ENCODE measurements at regions not wholly inside any gene's neighbourhood (a gene's known extent, or its start where the extent isn't known, plus 50 kb on each side); places are given as distances from the start of the nearest gene placed in this dataset.

- H3K27me3 ChIP-seq (ENCODE audit: insufficient read depth, low read length) = no peaks in the 10 kb centered on the region
- no peaks in the 10 kb centered on the region for H3K36me3 ChIP-seq (ENCODE audit: insufficient read depth, low read length)
- H3K4me1 ChIP-seq (ENCODE audit: control insufficient read depth, insufficient read depth, low read length, unreplicated experiment) = no peaks in the 10 kb centered on the region
- no peak overlapping the region for H2AFZ ChIP-seq (ENCODE audit: low read length, unreplicated experiment)
- no peaks in the 10 kb centered on the region for H3K79me2 ChIP-seq (ENCODE audit: control insufficient read depth, insufficient read depth, low read length, unreplicated experiment)
- H3K4me3 ChIP-seq (ENCODE audit: low read depth, low read length) = no peak overlapping the region
- H3K27ac ChIP-seq (ENCODE audit: low read depth, low read length) = no peak overlapping the region
Observed at GRCh38 chr13:65841156-65841555, 1389.0 kb downstream of the PCDH9 start.

- no peak overlapping the region for H2AFZ ChIP-seq (ENCODE audit: low read length, unreplicated experiment)
- H3K36me3 ChIP-seq (ENCODE audit: insufficient read depth, low read length) = no peaks in the 10 kb centered on the region
- H3K27ac ChIP-seq (ENCODE audit: low read depth, low read length) = no peak overlapping the region
- H3K4me1 ChIP-seq (ENCODE audit: control insufficient read depth, insufficient read depth, low read length, unreplicated experiment) = no peaks in the 10 kb centered on the region
- no peaks in the 10 kb centered on the region for H3K27me3 ChIP-seq (ENCODE audit: insufficient read depth, low read length)
- H3K4me3 ChIP-seq (ENCODE audit: low read depth, low read length) = no peak overlapping the region
- H3K79me2 ChIP-seq (ENCODE audit: control insufficient read depth, insufficient read depth, low read length, unreplicated experiment) = no peaks in the 10 kb centered on the region
Observed at GRCh38 chr13:65836066-65836465, 1394.1 kb downstream of the PCDH9 start.

GRCh38 chr13:65834897-65835296 lies 1395.2 kb downstream of the PCDH9 start:
- no peak overlapping the region for H2AFZ ChIP-seq (ENCODE audit: low read length, unreplicated experiment)
- no peak overlapping the region for H3K27ac ChIP-seq (ENCODE audit: low read depth, low read length)

DNA sequence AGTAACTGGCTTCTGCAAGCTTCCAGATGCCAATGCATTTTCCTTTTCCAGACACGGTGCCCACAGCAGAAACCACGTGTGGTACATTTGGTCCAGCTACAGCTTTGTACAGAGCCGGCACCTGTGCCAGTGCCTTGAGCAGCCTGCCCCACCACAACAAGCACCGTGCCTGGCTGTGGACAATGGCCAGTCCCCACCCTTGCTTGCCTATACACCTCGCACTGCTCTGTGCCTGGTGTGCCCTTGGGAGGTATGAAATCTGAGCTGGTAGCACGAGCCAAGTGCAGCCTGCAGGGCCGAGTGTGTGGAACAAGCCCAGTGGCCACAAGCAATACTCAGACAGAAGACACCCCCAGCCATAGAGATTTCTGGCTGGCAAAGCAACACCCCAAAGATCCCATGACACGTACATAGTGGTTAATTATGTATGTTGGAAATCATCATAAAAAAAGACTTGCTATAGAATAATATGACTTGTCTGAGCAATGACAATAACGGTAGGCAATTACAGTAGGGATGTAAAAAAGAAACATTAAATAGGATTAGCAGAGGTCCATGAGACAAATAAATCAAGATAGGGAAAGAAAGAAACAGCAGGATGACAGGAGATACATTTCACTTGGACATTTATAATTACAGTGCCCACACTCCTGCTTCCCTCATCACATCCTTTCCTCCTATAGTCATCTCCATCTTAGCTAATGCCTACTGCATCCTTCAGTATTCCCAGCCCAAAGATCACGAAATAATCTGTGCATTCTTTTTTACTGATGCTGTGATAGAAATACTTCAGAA lies 1399.5 kb downstream of the PCDH9 start:
- H2AFZ ChIP-seq (ENCODE audit: low read length, unreplicated experiment) = no peak overlapping the region
- H3K27me3 ChIP-seq (ENCODE audit: insufficient read depth, low read length) = no peaks in the 10 kb centered on the region
- no peaks in the 10 kb centered on the region for H3K4me1 ChIP-seq (ENCODE audit: control insufficient read depth, insufficient read depth, low read length, unreplicated experiment)
- no peaks in the 10 kb centered on the region for H3K79me2 ChIP-seq (ENCODE audit: control insufficient read depth, insufficient read depth, low read length, unreplicated experiment)
- no peak overlapping the region for H3K4me3 ChIP-seq (ENCODE audit: low read depth, low read length)
- no peaks in the 10 kb centered on the region for H3K36me3 ChIP-seq (ENCODE audit: insufficient read depth, low read length)
- H3K27ac ChIP-seq (ENCODE audit: low read depth, low read length) = no peak overlapping the region

More at GRCh38 chr13:65834897-65835296, 1395.2 kb downstream of the PCDH9 start:
- Histone ChIP-seq H3K27me3 (ENCODE audit: insufficient read depth, low read length) (no peaks in the 10 kb centered on the region), H3K4me3 (ENCODE audit: low read depth, low read length) (no peak overlapping the region), H3K4me1 (ENCODE audit: control insufficient read depth, insufficient read depth, low read length, unreplicated experiment) (no peaks in the 10 kb centered on the region), H3K36me3 (ENCODE audit: insufficient read depth, low read length) (no peaks in the 10 kb centered on the region), H3K79me2 (ENCODE audit: control insufficient read depth, insufficient read depth, low read length, unreplicated experiment) (no peaks in the 10 kb centered on the region)

GRCh38 chr13:65829241-65830008 lies 1400.7 kb downstream of the PCDH9 start:
- Histone ChIP-seq H3K4me1 (ENCODE audit: control insufficient read depth, insufficient read depth, low read length, unreplicated experiment) (no peaks in the 10 kb centered on the region), H3K27ac (ENCODE audit: low read depth, low read length) (no peak overlapping the region), H2AFZ (ENCODE audit: low read length, unreplicated experiment) (no peak overlapping the region), H3K27me3 (ENCODE audit: insufficient read depth, low read length) (no peaks in the 10 kb centered on the region), H3K4me3 (ENCODE audit: low read depth, low read length) (no peak overlapping the region), H3K79me2 (ENCODE audit: control insufficient read depth, insufficient read depth, low read length, unreplicated experiment) (no peaks in the 10 kb centered on the region), H3K36me3 (ENCODE audit: insufficient read depth, low read length) (no peaks in the 10 kb centered on the region)

GRCh38 chr13:65826657-65827056 lies 1403.5 kb downstream of the PCDH9 start:
- no peak overlapping the region for H3K27ac ChIP-seq (ENCODE audit: low read depth, low read length)
- no peak overlapping the region for H3K4me3 ChIP-seq (ENCODE audit: low read depth, low read length)
- H2AFZ ChIP-seq (ENCODE audit: low read length, unreplicated experiment) = no peak overlapping the region

DNA sequence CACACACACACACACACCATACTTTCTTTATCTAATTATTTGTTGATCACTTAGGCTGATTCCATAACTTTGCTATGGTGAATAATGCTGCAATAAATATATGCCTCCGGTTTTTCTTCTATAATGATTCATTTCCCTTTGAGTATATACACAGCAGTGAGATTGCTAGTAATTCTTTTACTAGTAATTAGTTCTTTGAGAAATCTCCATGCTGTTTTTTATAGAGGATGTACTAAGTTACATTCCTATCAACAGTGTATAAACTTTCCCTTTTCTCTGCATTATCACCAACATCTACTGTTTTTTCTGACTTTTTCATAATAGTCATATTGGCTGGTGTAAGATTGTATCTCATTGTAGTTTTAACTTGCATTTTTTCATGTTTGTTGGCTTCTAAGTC lies 1405.1 kb downstream of the PCDH9 start:
- H3K27ac ChIP-seq (ENCODE audit: low read depth, low read length) = no peak overlapping the region
- no peak overlapping the region for H3K4me3 ChIP-seq (ENCODE audit: low read depth, low read length)
- no peaks in the 10 kb centered on the region for H3K36me3 ChIP-seq (ENCODE audit: insufficient read depth, low read length)
- no peaks in the 10 kb centered on the region for H3K79me2 ChIP-seq (ENCODE audit: control insufficient read depth, insufficient read depth, low read length, unreplicated experiment)
- no peaks in the 10 kb centered on the region for H3K27me3 ChIP-seq (ENCODE audit: insufficient read depth, low read length)
- H2AFZ ChIP-seq (ENCODE audit: low read length, unreplicated experiment) = no peak overlapping the region
- no peaks in the 10 kb centered on the region for H3K4me1 ChIP-seq (ENCODE audit: control insufficient read depth, insufficient read depth, low read length, unreplicated experiment)

More at GRCh38 chr13:65826657-65827056, 1403.5 kb downstream of the PCDH9 start:
- Histone ChIP-seq H3K79me2 (ENCODE audit: control insufficient read depth, insufficient read depth, low read length, unreplicated experiment) (no peaks in the 10 kb centered on the region), H3K36me3 (ENCODE audit: insufficient read depth, low read length) (no peaks in the 10 kb centered on the region), H3K4me1 (ENCODE audit: control insufficient read depth, insufficient read depth, low read length, unreplicated experiment) (no peaks in the 10 kb centered on the region), H3K27me3 (ENCODE audit: insufficient read depth, low read length) (no peaks in the 10 kb centered on the region)

- no peak overlapping the region for H3K4me3 ChIP-seq (ENCODE audit: low read depth, low read length)
- no peaks in the 10 kb centered on the region for H3K36me3 ChIP-seq (ENCODE audit: insufficient read depth, low read length)
- H2AFZ ChIP-seq (ENCODE audit: low read length, unreplicated experiment) = peak overlapping the region; percentile 70
- no peaks in the 10 kb centered on the region for H3K79me2 ChIP-seq (ENCODE audit: control insufficient read depth, insufficient read depth, low read length, unreplicated experiment)
- no peaks in the 10 kb centered on the region for H3K27me3 ChIP-seq (ENCODE audit: insufficient read depth, low read length)
- peak overlapping the region; percentile 30 for H3K27ac ChIP-seq (ENCODE audit: low read depth, low read length)
- H3K4me1 ChIP-seq (ENCODE audit: control insufficient read depth, insufficient read depth, low read length, unreplicated experiment) = no peaks in the 10 kb centered on the region
Observed at GRCh38 chr13:65808061-65808460, 1422.1 kb downstream of the PCDH9 start.

GRCh38 chr13:65803530-65804392 lies 1426.4 kb downstream of the PCDH9 start:
- Histone ChIP-seq H3K4me1 (ENCODE audit: control insufficient read depth, insufficient read depth, low read length, unreplicated experiment) (no peaks in the 10 kb centered on the region), H3K27me3 (ENCODE audit: insufficient read depth, low read length) (no peaks in the 10 kb centered on the region), H2AFZ (ENCODE audit: low read length, unreplicated experiment) (no peak overlapping the region), H3K79me2 (ENCODE audit: control insufficient read depth, insufficient read depth, low read length, unreplicated experiment) (no peaks in the 10 kb centered on the region), H3K27ac (ENCODE audit: low read depth, low read length) (no peak overlapping the region), H3K4me3 (ENCODE audit: low read depth, low read length) (no peak overlapping the region), H3K36me3 (ENCODE audit: insufficient read depth, low read length) (no peaks in the 10 kb centered on the region)

GRCh38 chr13:65789815-65790214 lies 1440.3 kb downstream of the PCDH9 start:
- no peak overlapping the region for H3K4me3 ChIP-seq (ENCODE audit: low read depth, low read length)
- peaks cover 4% of the 10 kb centered on the region for H3K4me1 ChIP-seq (ENCODE audit: control insufficient read depth, insufficient read depth, low read length, unreplicated experiment)
- H2AFZ ChIP-seq (ENCODE audit: low read length, unreplicated experiment) = peak overlapping the region; percentile 20
- H3K36me3 ChIP-seq (ENCODE audit: insufficient read depth, low read length) = no peaks in the 10 kb centered on the region
- no peaks in the 10 kb centered on the region for H3K27me3 ChIP-seq (ENCODE audit: insufficient read depth, low read length)
- H3K27ac ChIP-seq (ENCODE audit: low read depth, low read length) = no peak overlapping the region
- H3K79me2 ChIP-seq (ENCODE audit: control insufficient read depth, insufficient read depth, low read length, unreplicated experiment) = no peaks in the 10 kb centered on the region

All from ACC112 (cell line).